Fibroblast of lung (primary cell): ENCODE measurements at regions not wholly inside any gene's neighbourhood (a gene's known extent, or its start where the extent isn't known, plus 50 kb on each side); places are given as distances from the start of the nearest gene placed in this dataset.

Experiments
- DNase-seq, 2 donors: peaks; one replicate each; pipeline versions ENCODE4 v3.0.0 to v3.0.0-alpha.2; 2010; ENCODE audit warnings: low read depth in 2 of 2
- H2AFZ ChIP-seq: 2 replicates; pipeline ENCODE4 v1.5.1; 2012; ENCODE audit warnings: low read length, control low read depth, inconsistent platforms
- H3K27ac ChIP-seq: 2 replicates; pipeline ENCODE4 v1.5.1; 2011; ENCODE audit warnings: low read length, control low read depth; ENCODE audit not compliant: insufficient read depth
- H3K27me3 ChIP-seq: 2 replicates; pipeline ENCODE4 v1.5.1; 2011; ENCODE audit warnings: mild to moderate bottlenecking, low read length; ENCODE audit not compliant: control insufficient read depth, insufficient read depth
- H3K36me3 ChIP-seq: 2 replicates; pipeline ENCODE4 v1.5.1; 2011; ENCODE audit warnings: low read length; ENCODE audit not compliant: control insufficient read depth, insufficient read depth
- H3K4me1 ChIP-seq: 2 replicates; pipeline ENCODE4 v1.5.1; 2011; ENCODE audit warnings: low read length; ENCODE audit not compliant: control insufficient read depth, insufficient read depth; ENCODE audit errors: extremely low read depth
- H3K4me2 ChIP-seq: 2 replicates; pipeline ENCODE4 v1.5.1; 2011; ENCODE audit warnings: low read length, control low read depth; ENCODE audit not compliant: insufficient read depth; ENCODE audit errors: extremely low read depth
- H3K4me3 ChIP-seq, 4 experiments: fragments of 200-600 bp in 1 of 4; sonication (generic) in 1 of 4; replicated peaks in 1 of 4; 2 replicates each; pipeline ENCODE4 v1.5.1; 2011 to 2016; ENCODE audit warnings: low read length in 4 of 4, low read depth in 3 of 4, mild to moderate bottlenecking in 3 of 4, control low read depth in 2 of 4, inconsistent platforms in 1 of 4, mixed read lengths in 1 of 4; ENCODE audit not compliant: insufficient read depth in 1 of 4; ENCODE audit errors: control extremely low read depth in 1 of 4
- H3K79me2 ChIP-seq: 2 replicates; pipeline ENCODE4 v1.5.1; 2012; ENCODE audit warnings: mild to moderate bottlenecking, low read length, inconsistent platforms; ENCODE audit not compliant: control insufficient read depth, insufficient read depth
- H3K9ac ChIP-seq: 2 replicates; pipeline ENCODE4 v1.5.1; 2011; ENCODE audit warnings: mild to moderate bottlenecking, low read length, control low read depth; ENCODE audit not compliant: insufficient read depth
- H3K9me3 ChIP-seq: 2 replicates; pipeline ENCODE4 v1.5.1; 2012; ENCODE audit warnings: low read depth, low read length; ENCODE audit not compliant: control insufficient read depth, insufficient read depth
- H4K20me1 ChIP-seq: 2 replicates; pipeline ENCODE4 v1.5.1; 2011; ENCODE audit warnings: low read length; ENCODE audit not compliant: control insufficient read depth, insufficient read depth; ENCODE audit errors: extremely low read depth
- EZH2 ChIP-seq: IDR thresholded peaks from 2 replicates; pipeline ENCODE4 v1.5.1; 2012; ENCODE audit warnings: low read length, control low read depth, mild to moderate bottlenecking; ENCODE audit errors: missing control alignments
- TF ChIP-seq, protein P1 (sequence below), 2 donors: IDR thresholded peaks in 1 of 2; conservative IDR thresholded peaks in 1 of 2; 1 replicate in 1 of 2; 2 replicates in 1 of 2; pipeline ENCODE4 v1.5.1; 2011 to 2012; ENCODE audit warnings: low read length in 2 of 2, control low read depth in 1 of 2, inconsistent platforms in 1 of 2, low read depth in 1 of 2, mild to moderate bottlenecking in 1 of 2

DNA sequence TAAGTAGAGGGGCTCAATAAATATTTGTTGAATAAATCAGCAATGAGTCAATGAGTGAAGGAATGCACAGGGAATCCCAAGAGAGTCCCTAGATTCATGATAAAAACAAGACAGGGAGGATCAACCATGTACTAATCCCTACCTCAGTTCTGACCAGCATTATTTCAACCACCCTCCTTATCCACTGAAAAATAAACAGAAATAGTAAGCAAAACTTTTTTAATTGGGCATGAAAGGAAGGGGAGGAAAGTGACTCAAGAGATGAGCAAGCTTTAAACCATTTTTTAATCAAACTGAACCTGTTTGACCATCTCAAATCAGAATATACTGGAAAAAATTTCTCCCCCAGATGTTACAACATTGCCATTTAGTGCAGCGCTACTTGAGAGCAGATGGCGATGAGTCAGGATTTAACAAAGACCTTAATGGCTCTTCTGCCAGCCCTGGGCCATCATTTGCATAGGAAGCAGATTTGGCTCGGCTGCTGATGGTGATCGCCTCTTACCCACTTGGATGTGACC is 194.8 kb upstream of the SLC30A5 start:
- Histone ChIP-seq H3K27ac (no peak overlapping the region), H3K4me3 (no peak overlapping the region), H3K79me2 (no peaks in the 10 kb centered on the region), H3K27me3 (no peaks in the 10 kb centered on the region), H3K4me2 (peak overlapping the region; percentile 41), H3K9me3 (no peaks in the 10 kb centered on the region), H2AFZ (no peak overlapping the region), H3K36me3 (no peaks in the 10 kb centered on the region), H4K20me1 (no peaks in the 10 kb centered on the region), H3K9ac (no peak overlapping the region), H3K4me1 (peaks cover 7% of the 10 kb centered on the region)
- TF ChIP-seq EZH2, result no peak
- TF ChIP-seq, protein P1, sequence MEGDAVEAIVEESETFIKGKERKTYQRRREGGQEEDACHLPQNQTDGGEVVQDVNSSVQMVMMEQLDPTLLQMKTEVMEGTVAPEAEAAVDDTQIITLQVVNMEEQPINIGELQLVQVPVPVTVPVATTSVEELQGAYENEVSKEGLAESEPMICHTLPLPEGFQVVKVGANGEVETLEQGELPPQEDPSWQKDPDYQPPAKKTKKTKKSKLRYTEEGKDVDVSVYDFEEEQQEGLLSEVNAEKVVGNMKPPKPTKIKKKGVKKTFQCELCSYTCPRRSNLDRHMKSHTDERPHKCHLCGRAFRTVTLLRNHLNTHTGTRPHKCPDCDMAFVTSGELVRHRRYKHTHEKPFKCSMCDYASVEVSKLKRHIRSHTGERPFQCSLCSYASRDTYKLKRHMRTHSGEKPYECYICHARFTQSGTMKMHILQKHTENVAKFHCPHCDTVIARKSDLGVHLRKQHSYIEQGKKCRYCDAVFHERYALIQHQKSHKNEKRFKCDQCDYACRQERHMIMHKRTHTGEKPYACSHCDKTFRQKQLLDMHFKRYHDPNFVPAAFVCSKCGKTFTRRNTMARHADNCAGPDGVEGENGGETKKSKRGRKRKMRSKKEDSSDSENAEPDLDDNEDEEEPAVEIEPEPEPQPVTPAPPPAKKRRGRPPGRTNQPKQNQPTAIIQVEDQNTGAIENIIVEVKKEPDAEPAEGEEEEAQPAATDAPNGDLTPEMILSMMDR (conservative IDR thresholded peaks at IDR 0.05 in 1 of 2, IDR thresholded peaks at IDR 0.05 in 1 of 2; ENCODE audit: low read depth in 1 of 2, low read length in 2 of 2), result no peak
- DNase-seq, result peak; percentile 55 to 83

DNA sequence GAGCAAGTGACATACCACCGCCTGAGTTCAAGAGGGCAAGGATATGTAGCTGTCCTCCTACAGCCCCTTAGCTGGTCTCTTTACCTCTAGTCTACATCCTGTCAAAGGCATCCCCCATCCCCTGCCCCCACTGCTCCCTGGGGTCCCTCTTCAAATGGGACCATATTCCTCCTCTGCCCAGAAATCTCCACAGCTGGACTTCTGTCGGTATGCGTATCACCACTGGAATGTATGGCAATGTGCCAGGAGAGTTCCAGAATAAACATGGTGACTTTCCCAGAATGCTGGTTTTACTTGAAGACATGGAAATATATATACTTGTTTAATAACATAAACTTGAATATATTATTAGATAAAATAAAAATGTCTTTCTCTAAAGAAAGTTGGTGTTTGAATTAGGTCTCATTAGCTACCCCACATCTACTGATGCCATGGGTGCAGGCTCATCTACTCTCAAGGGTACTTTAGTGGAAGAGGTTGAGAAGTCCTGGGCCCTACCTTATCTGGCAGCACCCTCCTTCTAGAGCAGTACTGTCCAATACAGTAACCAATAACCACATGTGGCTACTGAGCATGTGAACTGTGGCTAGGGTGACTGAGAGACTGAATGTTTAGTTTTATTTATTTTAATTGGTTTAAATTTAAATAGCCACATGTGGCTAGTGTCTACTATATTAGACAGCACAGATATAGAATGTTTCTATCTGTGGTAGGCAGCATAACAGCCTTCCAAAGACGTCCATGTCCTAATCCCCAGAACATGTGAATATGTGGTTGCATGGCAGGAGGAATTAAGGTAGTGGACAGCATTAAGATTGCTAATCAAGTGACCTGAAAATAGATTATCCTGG is 181.7 kb upstream of the SLC30A5 start:
- Histone ChIP-seq H3K4me2 (peak overlapping the region; percentile 57), H3K27me3 (no peaks in the 10 kb centered on the region), H2AFZ (peak overlapping the region; percentile 27), H3K4me1 (peaks cover 5% of the 10 kb centered on the region), H3K79me2 (no peaks in the 10 kb centered on the region), H3K4me3 (no peak overlapping the region), H3K27ac (peak overlapping the region; percentile 64), H4K20me1 (no peaks in the 10 kb centered on the region), H3K36me3 (no peaks in the 10 kb centered on the region), H3K9ac (no peak overlapping the region), H3K9me3 (no peaks in the 10 kb centered on the region)
- no peak for TF ChIP-seq EZH2
- TF ChIP-seq, protein P1 (conservative IDR thresholded peaks at IDR 0.05 in 1 of 2, IDR thresholded peaks at IDR 0.05 in 1 of 2; ENCODE audit: low read depth in 1 of 2, low read length in 2 of 2), result no peak
- peak; percentile 76 to 91 for DNase-seq

DNA sequence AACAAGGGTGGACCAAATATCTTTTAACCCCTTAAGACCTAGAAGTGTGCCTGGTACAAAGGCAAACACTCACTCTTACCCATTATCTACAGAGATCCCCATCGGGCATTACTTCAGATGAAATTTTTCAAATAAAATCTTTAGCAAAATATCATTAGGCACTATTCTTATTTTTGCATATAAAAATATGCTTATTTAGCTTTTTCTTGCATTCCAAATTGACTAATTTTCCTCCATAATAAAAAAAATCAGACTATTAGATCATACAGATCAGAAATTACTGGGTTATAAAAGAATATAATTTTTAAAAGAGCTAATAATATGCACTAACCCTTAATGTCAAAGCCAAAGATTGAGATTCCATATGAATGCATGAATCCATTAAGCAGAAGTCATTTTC is 178.7 kb upstream of the SLC30A5 start:
- H3K27ac ChIP-seq, result no peak overlapping the region

More for the DNA sequence above, 178.7 kb upstream of the SLC30A5 start:
- Histone ChIP-seq H3K79me2 (no peaks in the 10 kb centered on the region), H2AFZ (no peak overlapping the region), H3K36me3 (no peaks in the 10 kb centered on the region), H3K9ac (no peak overlapping the region), H3K27me3 (no peaks in the 10 kb centered on the region), H4K20me1 (no peaks in the 10 kb centered on the region), H3K4me2 (no peak overlapping the region), H3K4me3 (no peak overlapping the region), H3K9me3 (no peaks in the 10 kb centered on the region), H3K4me1 (peaks cover 5% of the 10 kb centered on the region)
- no peak for DNase-seq
- TF ChIP-seq, protein P1 (conservative IDR thresholded peaks at IDR 0.05 in 1 of 2, IDR thresholded peaks at IDR 0.05 in 1 of 2; ENCODE audit: low read depth in 1 of 2, low read length in 2 of 2), result no peak
- TF ChIP-seq EZH2, result no peak
